ENCODE measurements at regions not wholly inside any gene's neighbourhood (a gene's known extent, or its start where the extent isn't known, plus 50 kb on each side); places are given as distances from the start of the nearest gene placed in this dataset.

DNA sequence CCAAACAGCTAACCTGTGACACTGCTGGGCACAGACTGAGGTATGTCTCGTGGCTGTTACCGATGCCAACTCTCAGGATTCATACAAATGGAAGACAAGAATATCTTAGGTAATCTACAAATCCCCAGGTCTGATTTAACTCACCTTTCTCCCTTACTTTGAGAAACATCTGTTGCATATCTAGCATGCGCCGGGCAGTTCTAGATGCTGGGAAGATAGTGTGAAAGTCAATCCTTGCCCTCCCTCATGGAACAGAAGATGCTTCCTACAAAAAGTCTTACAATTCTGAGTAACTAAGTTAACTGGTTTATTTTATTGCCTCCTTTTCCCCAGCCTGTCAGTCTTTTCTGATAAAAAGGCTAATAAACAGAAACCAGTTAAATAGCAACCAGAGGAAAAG, 212.2 kb upstream of the FAT1 start:
- DNase-seq: no peak

DNA sequence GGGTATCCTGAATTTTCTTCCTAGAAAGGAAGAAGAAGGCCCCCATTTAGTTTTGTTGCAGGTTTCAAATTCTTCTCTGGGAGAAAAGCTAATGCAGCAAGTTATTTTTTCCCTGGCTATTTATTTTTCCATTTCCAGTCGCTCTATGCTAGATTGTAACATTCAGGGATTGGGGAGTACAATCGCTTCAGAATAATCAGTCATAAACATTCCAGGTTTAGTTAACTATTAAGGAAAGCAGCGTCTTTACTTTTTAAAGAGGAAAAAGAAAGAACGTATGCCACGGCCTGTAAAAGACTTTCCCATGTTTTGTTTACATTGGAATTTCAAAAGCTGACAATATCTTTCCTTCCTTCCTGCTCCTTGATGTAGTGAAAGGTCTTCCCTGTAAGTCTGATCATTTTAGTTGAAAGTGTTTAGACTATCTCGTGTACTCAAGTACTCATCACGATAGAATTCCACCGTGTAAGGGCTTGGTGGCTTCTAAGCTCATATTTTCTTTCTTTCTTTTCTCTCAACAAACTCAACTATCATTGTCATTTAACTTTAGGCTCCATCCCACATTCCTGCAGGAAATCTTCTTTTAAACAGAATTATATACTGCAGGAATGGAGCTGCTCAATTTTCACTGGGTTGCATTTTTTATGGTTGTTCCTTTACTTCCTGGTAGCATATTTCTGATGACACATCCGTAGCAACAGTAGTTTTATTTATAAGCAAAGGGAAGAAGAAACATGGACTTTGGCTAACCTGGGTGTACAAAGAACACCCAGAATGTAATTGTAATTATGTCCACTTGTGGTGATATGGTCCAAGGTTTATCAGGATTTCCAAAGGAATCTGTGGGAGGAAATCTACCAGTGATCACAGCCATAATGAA, 213.1 kb upstream of the FAT1 start:
- DNase-seq: no peak

DNA sequence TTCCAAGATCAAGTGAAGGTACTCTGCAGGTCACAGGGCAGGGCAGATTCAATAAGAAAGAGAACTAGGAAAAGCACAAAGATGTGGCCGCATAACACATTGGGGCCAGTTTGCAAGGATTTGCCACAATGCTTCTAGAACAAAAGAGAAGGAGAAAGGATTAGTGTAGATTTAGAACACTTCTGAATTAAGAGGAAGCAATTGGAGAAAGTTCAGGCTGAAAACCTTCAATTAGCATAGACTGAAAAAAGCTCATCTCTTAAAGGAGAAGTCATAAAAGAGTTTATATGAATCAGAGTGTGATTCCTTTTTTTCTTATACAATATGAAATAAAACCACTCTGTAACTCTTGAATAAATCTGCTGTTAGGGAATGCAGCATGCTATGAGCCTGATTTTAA, 215.6 kb upstream of the FAT1 start:
- no peak for DNase-seq

DNA sequence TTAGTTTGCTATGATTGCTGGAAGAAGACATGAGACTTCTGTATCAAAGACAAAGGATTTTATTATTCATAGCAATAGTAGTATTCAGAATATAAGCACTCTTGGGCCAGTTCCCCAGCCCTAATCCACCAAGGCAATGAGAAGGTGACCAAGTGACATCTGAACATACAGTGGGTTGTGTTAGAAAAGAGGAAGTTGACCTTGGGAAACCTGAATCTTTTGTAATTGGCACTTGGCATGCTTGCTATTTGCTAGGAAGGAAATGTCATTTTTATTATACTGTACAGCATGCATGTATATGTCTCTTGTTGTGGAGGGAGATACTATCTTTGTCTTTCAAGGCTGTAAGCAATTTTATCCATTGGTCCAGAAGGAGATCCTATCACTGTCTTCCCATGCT, 216.1 kb upstream of the FAT1 start:
- DNase-seq: no peak

DNA sequence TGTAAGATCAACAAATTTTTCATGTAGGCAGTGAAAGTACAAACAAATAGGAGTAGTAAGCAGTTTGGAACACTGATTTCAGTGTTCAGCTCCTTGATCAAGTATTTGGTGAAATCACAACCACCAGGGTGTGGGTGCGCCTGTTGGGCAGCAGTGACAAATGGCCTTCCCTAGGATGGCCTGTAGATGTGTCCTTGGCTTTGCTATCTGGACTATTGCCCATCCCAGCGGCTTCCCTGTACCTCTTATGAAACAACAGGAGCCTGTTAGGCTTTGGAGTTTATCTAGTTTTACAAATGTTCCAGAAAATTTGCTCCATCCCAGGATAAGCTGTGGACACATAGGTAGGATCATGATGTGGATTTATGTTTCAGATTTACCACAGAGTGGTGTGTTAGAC, 216.8 kb upstream of the FAT1 start:
- DNase-seq: no peak

GRCh38 chr4:186942758-186943377, 219.2 kb upstream of the FAT1 start:
- no peak for DNase-seq

DNA sequence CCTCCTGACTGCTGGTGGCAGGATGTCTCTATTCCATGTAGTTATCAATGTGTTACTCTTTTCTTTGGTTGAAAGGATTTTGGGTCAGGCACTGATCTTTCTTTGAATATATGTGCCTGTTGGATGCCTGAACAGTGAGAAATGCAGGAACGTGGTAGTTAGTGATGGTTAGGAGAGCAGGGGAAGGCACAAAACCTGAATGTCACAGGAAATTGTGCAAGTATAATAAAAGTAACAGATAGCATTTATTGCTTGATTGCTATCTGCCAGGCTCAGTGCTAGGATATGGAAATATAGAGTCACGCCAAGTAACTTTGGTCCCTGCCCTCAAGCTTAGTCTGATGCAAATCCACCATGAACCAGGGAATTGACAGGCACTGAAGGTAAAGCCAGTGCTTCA, 219.8 kb upstream of the FAT1 start:
- no peak for DNase-seq

- DNase-seq: no peak
Measured at GRCh38 chr4:186946136-186946535, 222.5 kb upstream of the FAT1 start.

DNA sequence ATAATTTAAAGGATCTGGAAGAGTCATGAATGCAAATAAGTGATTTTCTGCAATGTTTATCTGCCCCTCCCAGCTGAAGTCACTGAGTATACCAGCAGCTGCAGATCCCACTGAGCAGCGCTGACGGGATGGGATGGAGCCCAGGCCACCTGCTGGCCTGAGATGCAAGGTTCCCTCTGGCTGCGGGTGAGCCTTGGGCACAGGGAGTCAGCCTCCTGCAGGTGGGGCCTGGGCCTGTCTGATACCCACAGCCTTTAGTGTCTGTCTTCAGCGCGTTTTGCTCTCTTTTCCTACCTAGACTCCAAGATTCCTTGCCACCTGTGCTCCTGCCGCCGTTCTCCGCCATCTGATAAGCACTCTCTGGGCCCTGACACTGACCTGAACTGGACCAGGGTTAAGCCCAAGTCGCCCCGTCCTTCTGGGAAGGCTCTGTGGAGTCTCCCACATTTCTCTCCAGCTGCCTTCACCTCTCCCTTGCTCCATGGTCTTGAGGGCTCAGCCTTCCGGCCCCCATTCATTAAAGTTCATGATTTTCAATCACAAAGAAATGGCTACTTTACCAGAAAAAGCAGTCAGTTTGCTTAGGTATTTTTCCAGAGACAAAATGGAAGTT, 223.1 kb upstream of the FAT1 start:
- DNase-seq: peak; percentile 15

GRCh38 chr4:186948361-186949242, 224.9 kb upstream of the FAT1 start:
- peak; percentile 2 for DNase-seq

GRCh38 chr4:186949847-186950246, 226.2 kb upstream of the FAT1 start:
- no peak for DNase-seq

- DNase-seq: no peak
Measured at GRCh38 chr4:186952709-186953108, 229.1 kb upstream of the FAT1 start.

DNA sequence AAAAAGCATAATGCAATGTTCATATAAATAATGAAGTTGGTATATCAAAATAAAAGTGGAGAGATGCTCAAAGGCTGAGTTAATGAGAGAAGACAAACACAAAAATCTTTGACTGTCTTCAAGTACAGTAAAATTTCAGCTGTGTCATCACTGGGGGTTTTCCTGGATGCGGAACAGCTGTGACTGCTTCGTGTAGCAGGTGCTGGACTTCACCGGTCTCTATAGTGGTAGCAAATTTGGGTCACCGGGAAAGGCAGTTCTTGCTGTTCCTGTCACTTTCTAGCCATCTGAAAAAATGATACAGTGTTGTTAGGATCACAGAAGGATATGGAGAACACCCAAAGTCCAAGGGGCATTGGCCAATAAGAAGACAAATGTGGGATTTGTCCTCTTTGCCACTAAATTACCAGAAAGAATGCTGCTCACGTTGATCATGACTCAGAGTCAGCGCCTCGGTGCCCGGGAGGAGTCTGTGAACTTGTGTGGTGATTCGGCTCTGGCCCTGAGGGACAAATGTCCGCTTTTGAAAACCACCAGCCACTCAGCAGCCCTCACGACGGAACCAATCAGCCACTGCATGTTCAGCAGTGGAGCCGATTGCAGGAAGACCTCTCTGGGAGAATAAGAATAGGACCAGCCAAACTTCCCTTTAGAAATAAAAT, 230.1 kb upstream of the FAT1 start:
- DNase-seq: no peak

DNA sequence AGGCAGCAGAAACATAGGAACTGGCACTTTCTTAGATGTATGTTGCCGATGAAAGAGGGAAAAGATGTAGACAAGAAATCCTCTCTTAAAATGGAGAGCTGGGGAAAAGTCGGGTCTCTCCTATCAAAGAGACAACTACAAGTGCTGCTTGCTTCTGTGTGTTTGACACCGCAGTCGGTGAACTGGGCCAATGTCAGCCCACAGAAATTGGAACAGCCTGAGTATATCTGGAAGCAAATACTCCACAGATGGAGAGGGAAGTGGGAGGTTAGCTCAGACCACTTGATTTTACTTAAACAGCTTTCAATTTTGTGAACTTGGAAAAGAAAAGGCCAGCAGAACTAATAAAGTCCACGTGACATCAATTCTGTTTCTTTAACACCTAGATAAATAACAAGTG, 230.9 kb upstream of the FAT1 start:
- DNase-seq: no peak

DNA sequence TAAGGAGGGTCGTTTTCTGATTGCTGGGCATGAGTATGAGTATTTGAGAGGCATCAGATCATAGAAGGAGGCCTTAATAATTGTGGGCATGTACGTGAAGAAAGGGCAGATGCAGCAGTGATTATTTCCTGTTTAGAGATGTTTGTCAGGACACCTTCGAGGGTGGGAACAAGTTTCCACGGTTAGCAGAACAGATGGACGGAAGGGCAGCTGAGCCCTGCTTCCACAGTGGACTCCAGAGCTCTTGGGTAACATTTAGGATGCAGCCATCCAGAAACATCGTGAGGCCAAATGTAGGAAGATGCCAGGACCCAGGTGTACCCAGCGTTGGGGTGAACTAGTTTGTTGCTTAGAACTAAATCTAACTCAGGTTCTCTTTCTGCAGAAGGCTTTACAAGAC, 231.3 kb upstream of the FAT1 start:
- no peak for DNase-seq

DNA sequence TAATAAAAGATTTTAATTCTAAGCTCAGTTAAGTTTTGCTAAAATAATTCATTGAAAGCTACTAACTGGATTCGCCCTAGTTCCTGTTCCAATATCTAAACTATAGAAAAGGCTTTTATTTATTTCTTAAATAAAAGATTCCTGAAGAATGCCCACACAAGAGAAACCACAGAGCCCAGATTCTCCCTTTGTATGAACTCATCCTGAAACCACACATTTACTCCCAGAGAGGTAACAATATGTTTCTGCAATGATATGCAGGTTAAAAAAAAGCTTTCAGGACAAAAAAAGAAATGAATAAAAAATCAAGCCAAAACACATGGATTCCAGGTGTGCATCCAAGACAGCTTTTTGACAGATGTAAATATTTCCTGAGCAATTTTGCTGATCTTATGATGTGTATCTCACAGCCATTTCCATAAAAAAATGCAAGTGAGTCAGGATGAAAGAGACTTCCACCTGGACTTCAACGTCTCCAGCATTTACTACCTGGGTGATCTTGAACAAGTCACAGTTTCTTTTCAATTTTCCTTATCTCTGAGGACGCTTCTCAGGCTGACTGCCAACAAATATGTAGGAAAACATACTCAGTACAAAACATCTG, 234.4 kb upstream of the FAT1 start:
- DNase-seq: no peak

GRCh38 chr4:186958726-186959350, 235.2 kb upstream of the FAT1 start:
- DNase-seq: no peak

DNA sequence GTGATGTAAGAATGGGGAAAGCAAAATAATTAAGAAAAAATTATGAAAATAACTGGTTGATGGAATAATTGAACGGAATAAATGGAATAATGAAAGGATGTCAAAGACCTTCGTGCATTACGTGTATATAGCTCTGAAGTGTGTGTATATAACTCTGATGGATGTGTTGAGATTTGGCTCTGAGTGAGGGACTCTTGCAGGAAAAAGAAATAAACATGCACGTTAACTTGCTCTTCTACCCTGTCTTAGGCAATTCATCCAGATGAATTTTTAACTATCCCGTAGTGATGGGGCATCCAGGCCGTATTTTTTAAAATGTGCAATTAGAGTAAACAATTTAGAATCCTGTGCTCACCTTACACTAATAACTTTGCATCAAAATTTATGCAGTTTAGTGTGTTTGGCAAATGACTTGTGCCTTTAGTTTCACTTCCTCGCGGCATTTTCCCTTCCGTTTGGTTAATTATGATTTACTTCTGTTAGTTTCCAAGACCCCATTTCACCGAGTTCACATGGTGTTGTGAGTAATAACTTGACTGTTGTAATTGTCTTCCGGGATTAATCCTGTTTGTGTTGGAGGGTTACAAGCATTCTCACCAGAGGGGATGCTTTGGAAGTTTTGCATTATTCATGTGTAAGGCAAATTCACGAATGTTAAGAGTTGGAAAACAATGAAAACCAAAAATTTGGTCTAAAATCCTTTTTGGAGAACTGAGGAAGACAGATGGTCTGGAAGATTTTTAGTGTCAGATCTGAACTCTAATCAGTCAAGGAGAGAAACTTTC, 256.5 kb upstream of the FAT1 start:
- no peak for DNase-seq

GRCh38 chr4:186981161-186981560, 257.5 kb upstream of the FAT1 start:
- DNase-seq: no peak

DNA sequence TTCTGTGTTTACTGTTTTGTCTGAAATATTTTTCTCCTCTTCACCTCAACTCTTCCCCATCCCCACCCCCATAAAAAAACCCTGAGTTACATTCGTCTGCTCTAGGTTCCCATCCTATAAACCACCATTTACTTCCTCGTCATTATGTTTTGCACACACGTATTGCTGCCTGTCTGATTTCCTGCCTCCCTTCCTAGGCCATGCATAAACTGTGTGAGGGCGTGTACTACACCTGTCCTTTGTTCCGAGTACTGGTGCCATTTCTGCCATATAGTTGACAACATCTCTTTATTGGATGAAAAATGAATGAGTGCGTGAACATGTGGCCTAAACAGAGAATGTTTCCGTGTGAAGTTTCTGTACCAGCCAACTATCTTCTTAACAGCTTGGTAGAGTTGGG, 258.5 kb upstream of the FAT1 start:
- no peak for DNase-seq

DNA sequence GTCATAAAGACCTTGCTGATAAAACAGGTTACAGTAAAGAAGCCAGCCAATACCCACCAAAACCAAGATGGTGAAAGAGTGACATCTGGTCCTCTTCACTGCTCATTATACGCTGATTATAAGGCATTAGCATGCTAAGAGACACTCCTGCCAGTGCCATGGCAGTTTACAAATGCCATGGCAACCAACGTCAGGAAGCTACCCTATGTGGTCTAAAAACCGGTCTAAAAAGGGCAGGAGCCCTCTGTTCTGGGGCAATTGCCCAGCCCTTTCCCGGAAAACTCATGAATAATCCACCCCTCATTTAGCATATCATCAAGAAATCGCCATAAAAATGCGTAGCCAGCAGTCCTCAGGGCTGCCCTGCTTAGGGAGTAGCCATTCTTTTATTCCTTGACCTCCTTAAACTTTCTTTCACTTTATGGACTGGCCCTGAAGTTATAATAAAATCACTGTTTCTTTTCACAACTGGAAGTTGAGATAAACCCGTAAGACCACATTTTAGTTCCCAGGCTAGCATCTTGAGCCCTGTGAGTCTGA, 260.5 kb upstream of the FAT1 start:
- no peak for DNase-seq

Measured in NCI-H748 treated with DMSO at 0.1 percent for 48 hours (cell line).